H1 (cell line): ENCODE measurements at regions not wholly inside any gene's neighbourhood (a gene's known extent, or its start where the extent isn't known, plus 50 kb on each side); places are given as distances from the start of the nearest gene placed in this dataset.

Experiments used
- CTCF ChIA-PET: fragments of 300-600 bp; sonication (Branson Sonifier 250); formaldehyde crosslinking; loops from one replicate; lab custom pipeline; 2021; ENCODE audit not compliant: partially characterized antibody; lab: Charles Lee
- POLR2A ChIA-PET: fragments of 300-600 bp; sonication (Branson Sonifier 250); formaldehyde crosslinking; loops from one replicate; lab custom pipeline; 2021; ENCODE audit warnings: inconsistent platforms; ENCODE audit not compliant: partially characterized antibody; lab: Charles Lee
- DNase-seq, 2 experiments: peaks; one replicate each; pipeline versions ENCODE4 v3.0.0 to v3.0.0-alpha.2; 2010 to 2022; ENCODE audit warnings: low spot score in 2 of 2, low read depth in 1 of 2, mixed read lengths in 1 of 2
- FAIRE-seq: peaks from 2 replicates; lab custom pipeline; 2011; peaks lifted over from hg19 to GRCh38; lab: Jason Lieb, UNC
- H2AFZ ChIP-seq: 2 replicates; pipeline ENCODE4 v1.8.1; 2012; ENCODE audit warnings: low read length, inconsistent platforms
- H2AK5ac ChIP-seq: 2 replicates; pipeline ENCODE4 v1.6.1; 2013; ENCODE audit warnings: low read depth, low read length
- H2BK120ac ChIP-seq: replicated peaks from 2 replicates; pipeline ENCODE3; 2013; ENCODE audit warnings: low read depth, low read length, inconsistent platforms
- H2BK12ac ChIP-seq: 2 replicates; pipeline ENCODE4 v1.6.1; 2013; ENCODE audit warnings: low read depth, low read length
- H2BK15ac ChIP-seq: 2 replicates; pipeline ENCODE4 v1.6.1; 2013; ENCODE audit warnings: low read length
- H2BK20ac ChIP-seq: 2 replicates; pipeline ENCODE4 v1.6.1; 2013; ENCODE audit warnings: low read length
- H2BK5ac ChIP-seq: 2 replicates; pipeline ENCODE4 v1.6.1; 2013; ENCODE audit warnings: low read depth, low read length
- H3K14ac ChIP-seq: 2 replicates; pipeline ENCODE4 v1.6.1; 2013; ENCODE audit warnings: inconsistent platforms; ENCODE audit not compliant: insufficient read length
- H3K18ac ChIP-seq: 2 replicates; pipeline ENCODE4 v1.6.1; 2013; ENCODE audit warnings: low read length; ENCODE audit errors: extremely low read depth
- H3K23ac ChIP-seq: 2 replicates; pipeline ENCODE4 v1.6.1; 2013; ENCODE audit warnings: inconsistent platforms; ENCODE audit not compliant: insufficient read length
- H3K23me2 ChIP-seq: 2 replicates; pipeline ENCODE4 v1.6.1; 2013; ENCODE audit warnings: low read depth, low read length
- H3K27ac ChIP-seq: 2 replicates; pipeline ENCODE4 v1.6.1; 2011; ENCODE audit warnings: low read depth, low read length, inconsistent platforms
- H3K27me3 ChIP-seq, 4 experiments: replicated peaks in 1 of 4; 1 replicate in 1 of 4; 2 replicates in 3 of 4; pipeline versions ENCODE4 v1.6.1 to v1.8.1; 2011 to 2013; ENCODE audit warnings: low read length in 3 of 4, mild to moderate bottlenecking in 3 of 4, inconsistent platforms in 2 of 4, mixed read lengths in 2 of 4, moderate library complexity in 1 of 4; ENCODE audit not compliant: control insufficient read depth in 3 of 4, insufficient read depth in 3 of 4; ENCODE audit errors: extremely low read depth in 1 of 4
- H3K36me3 ChIP-seq, 4 experiments: 2 replicates each; pipeline versions ENCODE4 v1.6.1 to v1.8.1; 2011 to 2013; ENCODE audit warnings: mild to moderate bottlenecking in 4 of 4, low read length in 3 of 4, moderate library complexity in 2 of 4, control low read depth in 1 of 4, inconsistent platforms in 1 of 4; ENCODE audit not compliant: insufficient read depth in 4 of 4, control insufficient read depth in 2 of 4
- H3K4ac ChIP-seq: replicated peaks from 2 replicates; pipeline ENCODE3; 2013; ENCODE audit warnings: low read length, low read depth, mixed read lengths, inconsistent platforms; ENCODE audit not compliant: insufficient read length
- H3K4me1 ChIP-seq, 4 experiments: replicated peaks in 1 of 4; 1 replicate in 1 of 4; 2 replicates in 3 of 4; pipeline versions ENCODE4 v1.6.1 to v1.8.1; 2011 to 2013; ENCODE audit warnings: low read length in 3 of 4, inconsistent platforms in 2 of 4, mixed read lengths in 1 of 4; ENCODE audit not compliant: insufficient read depth in 4 of 4, control insufficient read depth in 3 of 4
- H3K4me2 ChIP-seq, 2 experiments: 2 replicates each; pipeline versions ENCODE4 v1.6.1 to v1.8.1; 2011 to 2013; ENCODE audit warnings: low read depth in 2 of 2, low read length in 2 of 2, control low read depth in 1 of 2, inconsistent platforms in 1 of 2, mild to moderate bottlenecking in 1 of 2; ENCODE audit not compliant: insufficient read depth in 1 of 2
- H3K4me3 ChIP-seq, 4 experiments: fragments of 200-600, 300-600 bp in 1 of 4; sonication (generic), shearing (Covaris generic), sonication (Bioruptor Twin) in 1 of 4; 2 replicates each; pipeline versions ENCODE4 v1.5.1 to v1.8.1; 2011 to 2016; ENCODE audit warnings: low read length in 4 of 4, low read depth in 3 of 4, control low read depth in 2 of 4, inconsistent platforms in 2 of 4, mild to moderate bottlenecking in 2 of 4, mixed read lengths in 1 of 4, moderate library complexity in 1 of 4; ENCODE audit not compliant: insufficient read depth in 2 of 4; ENCODE audit errors: extremely low read depth in 1 of 4
- H3K56ac ChIP-seq: replicated peaks from 2 replicates; pipeline ENCODE3; 2013; ENCODE audit warnings: low read depth, mild to moderate bottlenecking, mixed read lengths, low read length, inconsistent platforms; ENCODE audit not compliant: insufficient read length
- H3K79me1 ChIP-seq: 2 replicates; pipeline ENCODE4 v1.6.1; 2013; ENCODE audit warnings: low read depth, low read length, control low read depth
- H3K79me2 ChIP-seq, 2 experiments: 2 replicates each; pipeline versions ENCODE4 v1.6.1 to v1.8.1; 2012 to 2013; ENCODE audit warnings: low read length in 2 of 2, mild to moderate bottlenecking in 2 of 2, inconsistent platforms in 1 of 2; ENCODE audit not compliant: insufficient read depth in 2 of 2, control insufficient read depth in 1 of 2
- H3K9ac ChIP-seq, 4 experiments: replicated peaks in 1 of 4; 1 replicate in 1 of 4; 2 replicates in 3 of 4; pipeline versions ENCODE4 v1.6.1 to v1.8.1; 2011 to 2013; ENCODE audit warnings: low read depth in 3 of 4, low read length in 3 of 4, control low read depth in 2 of 4, mild to moderate bottlenecking in 2 of 4, moderate library complexity in 2 of 4, inconsistent platforms in 1 of 4; ENCODE audit errors: extremely low read depth in 1 of 4
- H3K9me3 ChIP-seq, 2 experiments: 2 replicates each; pipeline versions ENCODE4 v1.6.1 to v1.8.1; 2012 to 2013; ENCODE audit warnings: mild to moderate bottlenecking in 2 of 2, moderate library complexity in 2 of 2, control low read depth in 1 of 2, inconsistent platforms in 1 of 2, low read depth in 1 of 2, low read length in 1 of 2, mixed read lengths in 1 of 2; ENCODE audit not compliant: insufficient read depth in 2 of 2
- H4K20me1 ChIP-seq, 2 experiments: replicated peaks in 1 of 2; 2 replicates each; pipeline versions ENCODE3 to v1.8.1; 2011 to 2013; ENCODE audit warnings: inconsistent platforms in 2 of 2, low read length in 2 of 2, mild to moderate bottlenecking in 1 of 2; ENCODE audit not compliant: insufficient read depth in 2 of 2, control insufficient read depth in 1 of 2
- H4K5ac ChIP-seq: 2 replicates; pipeline ENCODE4 v1.6.1; 2013; ENCODE audit warnings: low read length, low read depth, mixed read lengths, inconsistent platforms; ENCODE audit not compliant: insufficient read length
- H4K8ac ChIP-seq: 2 replicates; pipeline ENCODE4 v1.8.0; 2013; ENCODE audit warnings: mild to moderate bottlenecking, moderate library complexity, low read length, inconsistent platforms; ENCODE audit not compliant: insufficient read depth; ENCODE audit errors: extremely low read depth
- H4K91ac ChIP-seq: replicated peaks from 2 replicates; pipeline ENCODE3; 2013; ENCODE audit warnings: low read length, mixed read lengths, inconsistent platforms; ENCODE audit not compliant: insufficient read length
- ATF3 ChIP-seq: IDR thresholded peaks from 2 replicates; pipeline ENCODE4 v1.6.1; 2011; ENCODE audit warnings: low read depth, mild to moderate bottlenecking, low read length; ENCODE audit not compliant: insufficient read depth
- BACH1 ChIP-seq: IDR thresholded peaks from 2 replicates; pipeline ENCODE4 v1.6.1; 2012; ENCODE audit warnings: low read length, improper control_type of control experiment
- BCL11A ChIP-seq, 2 experiments: IDR thresholded peaks; one replicate each; pipeline ENCODE4 v1.6.1; 2011; ENCODE audit warnings: low read depth in 2 of 2, low read length in 2 of 2, mild to moderate bottlenecking in 2 of 2
- CHD1 ChIP-seq: IDR thresholded peaks from 2 replicates; pipeline ENCODE4 v1.6.1; 2012; ENCODE audit warnings: low read depth, low read length, improper control_type of control experiment
- GTF2F1 ChIP-seq: IDR thresholded peaks from 2 replicates; pipeline ENCODE4 v1.6.1; 2012; ENCODE audit warnings: low read depth, low read length, improper control_type of control experiment, borderline replicate concordance
- KDM4A ChIP-seq: IDR thresholded peaks from one replicate; pipeline ENCODE4 v1.7.1; 2012; ENCODE audit warnings: low read depth, mild to moderate bottlenecking, moderate library complexity, low read length, inconsistent platforms; ENCODE audit not compliant: severe bottlenecking
- MAFK ChIP-seq: IDR thresholded peaks from 2 replicates; pipeline ENCODE4 v1.6.1; 2012; ENCODE audit warnings: low read depth, mild to moderate bottlenecking, improper control_type of control experiment, low read length
- MAX ChIP-seq: IDR thresholded peaks from 2 replicates; pipeline ENCODE4 v1.6.1; 2012; ENCODE audit warnings: inconsistent platforms
- PHF8 ChIP-seq: fragments of 200-600 bp; sonication (generic); conservative IDR thresholded peaks from 2 replicates; pipeline ENCODE4 v1.7.1; 2012; ENCODE audit warnings: low read depth, mild to moderate bottlenecking, inconsistent platforms, low read length, moderate library complexity
- SIRT6 ChIP-seq: IDR thresholded peaks from one replicate; pipeline ENCODE4 v1.7.1; 2012; ENCODE audit warnings: low read length, inconsistent platforms
- SRF ChIP-seq: IDR thresholded peaks from 2 replicates; pipeline ENCODE4 v1.6.1; 2011; ENCODE audit warnings: mild to moderate bottlenecking, low read depth, low read length, moderate library complexity
- SUZ12 ChIP-seq: fragments of 200-600 bp; sonication (generic); IDR thresholded peaks from 2 replicates; pipeline ENCODE4 v1.6.1; 2012; ENCODE audit warnings: mild to moderate bottlenecking, inconsistent platforms, low read length, moderate library complexity, mixed read lengths
- TEAD4 ChIP-seq: IDR thresholded peaks from 2 replicates; pipeline ENCODE4 v1.6.1; 2012; ENCODE audit warnings: low read depth, low read length, inconsistent platforms, mixed read lengths
- USF2 ChIP-seq: IDR thresholded peaks from 2 replicates; pipeline ENCODE4 v1.6.1; 2011; ENCODE audit warnings: low read length, improper control_type of control experiment
- WGBS, 2 experiments: shearing (Covaris generic) in 1 of 2; methylation state at CpG; one replicate each; pipeline versions ENCODE4 v1.1.6 to v1.1.7; 2013 to 2015; ENCODE audit warnings: low lambda C conversion rate in 2 of 2, mixed read lengths in 2 of 2, inconsistent platforms in 1 of 2, low coverage in 1 of 2, missing lambda C conversion rate in 1 of 2; ENCODE audit not compliant: insufficient replicate concordance in 2 of 2, insufficient coverage in 1 of 2, insufficient read length in 1 of 2; ENCODE audit errors: extremely low coverage in 1 of 2, missing lambda C conversion rate in 1 of 2; 5-methylcytosine and 5-hydroxymethylcytosine counted together

- no peak overlapping the region for H3K4me3 ChIP-seq
- CTCF ChIA-PET: no interaction called here
- H3K4ac ChIP-seq: no peak overlapping the region
- POLR2A ChIA-PET: no interaction called here
- H4K91ac ChIP-seq: no peak overlapping the region
- H4K20me1 ChIP-seq: no peaks in the 10 kb centered on the region
- no peak overlapping the region for H3K56ac ChIP-seq
- no peak overlapping the region for H2BK5ac ChIP-seq
- no peak overlapping the region for H2BK12ac ChIP-seq
- H2BK20ac ChIP-seq: no peak overlapping the region
- H3K4me1 ChIP-seq: no peaks in the 10 kb centered on the region
- no peaks in the 10 kb centered on the region for H3K79me1 ChIP-seq
- H3K23me2 ChIP-seq: no peaks in the 10 kb centered on the region
- DNase-seq (no peak), FAIRE-seq (no peak)
- no peak overlapping the region for H2BK15ac ChIP-seq
- no peak overlapping the region for H3K14ac ChIP-seq
- no peak overlapping the region for H2AK5ac ChIP-seq
- no peaks in the 10 kb centered on the region for H3K36me3 ChIP-seq
- no peak overlapping the region for H4K5ac ChIP-seq
- no peak overlapping the region for H3K23ac ChIP-seq
- no peak overlapping the region for H2BK120ac ChIP-seq
- no peaks in the 10 kb centered on the region for H3K79me2 ChIP-seq
- H2AFZ ChIP-seq: no peak overlapping the region
- H3K27ac ChIP-seq: no peak overlapping the region
- H3K18ac ChIP-seq: no peak overlapping the region
- H3K27me3 ChIP-seq: no peaks in the 10 kb centered on the region
- 77% methylated on average over 2 of the region's 2 CpGs; no CpG with 5 or more reads in 1 of the 2 experiments for WGBS, 2 experiments
- no peak overlapping the region for H3K4me2 ChIP-seq
- H3K9ac ChIP-seq: no peak overlapping the region
- H3K9me3 ChIP-seq: no peaks in the 10 kb centered on the region
- H4K8ac ChIP-seq: no peak overlapping the region
- TF ChIP-seq BACH1 (no peak), TEAD4 (no peak), CHD1 (no peak), SRF (no peak), SUZ12 (no peak), KDM4A (no peak), PHF8 (no peak), MAFK (no peak), USF2 (no peak), ATF3 (no peak), GTF2F1 (no peak), SIRT6 (no peak), BCL11A (IDR thresholded peaks at IDR 0.05; ENCODE audit: low read depth in 2 of 2, low read length in 2 of 2) (no peak), MAX (no peak)
Observed at GRCh38 chr10:85464336-85464735, 902.3 kb downstream of the GRID1 start.
